NCI-H524 (cell line): ENCODE measurements at regions not wholly inside any gene's neighbourhood (a gene's known extent, or its start where the extent isn't known, plus 50 kb on each side); places are given as distances from the start of the nearest gene placed in this dataset.
"Not testable (repeated sequence)": the region's sequence is repeated elsewhere in the genome, so short reads cannot be mapped to it uniquely, and the experiment has no call there.

Experiments
- DNase-seq, 2 experiments: peaks; one replicate each; lab custom pipeline; 2025; lab: John Stamatoyannopoulos, UW

DNA sequence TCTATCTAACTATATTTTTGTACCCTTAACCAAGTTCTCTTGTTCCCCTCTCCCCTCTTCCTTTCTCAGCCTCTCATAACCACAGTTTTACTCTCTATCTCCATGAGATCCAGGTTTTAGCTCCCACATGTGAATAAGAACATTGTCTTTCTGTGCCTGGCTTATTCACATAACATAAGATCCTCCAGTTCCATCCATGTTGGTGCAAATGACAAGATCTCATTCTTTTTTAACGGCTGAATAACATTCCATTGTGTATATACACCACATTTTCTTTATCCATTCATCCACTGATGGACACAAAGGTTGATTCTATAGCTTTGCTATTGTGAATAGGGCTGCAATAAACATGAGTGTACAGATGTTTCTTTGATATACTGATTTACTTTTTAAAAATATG lies 83.9 kb upstream of the TMEM178A start:
- DNase-seq = no peak

DNA sequence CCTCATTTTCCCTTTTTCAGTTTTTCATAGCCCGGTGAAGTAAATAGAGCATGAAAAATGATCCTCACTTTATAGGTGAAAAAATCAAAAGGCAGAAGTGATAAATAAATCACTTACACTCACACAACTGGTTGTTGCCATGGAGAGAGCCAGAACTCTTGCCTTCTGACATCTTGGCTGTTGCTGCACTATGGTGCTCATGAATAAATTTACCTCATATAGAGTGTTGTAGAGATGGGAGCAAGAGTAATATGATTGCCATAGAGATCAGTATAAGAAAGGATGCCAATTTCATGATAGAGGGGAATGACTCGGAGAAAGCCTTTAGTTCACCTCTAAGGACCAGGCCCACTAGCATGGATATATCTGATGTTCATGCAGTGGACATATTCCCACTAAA lies 82.5 kb upstream of the TMEM178A start:
- DNase-seq = no peak

DNA sequence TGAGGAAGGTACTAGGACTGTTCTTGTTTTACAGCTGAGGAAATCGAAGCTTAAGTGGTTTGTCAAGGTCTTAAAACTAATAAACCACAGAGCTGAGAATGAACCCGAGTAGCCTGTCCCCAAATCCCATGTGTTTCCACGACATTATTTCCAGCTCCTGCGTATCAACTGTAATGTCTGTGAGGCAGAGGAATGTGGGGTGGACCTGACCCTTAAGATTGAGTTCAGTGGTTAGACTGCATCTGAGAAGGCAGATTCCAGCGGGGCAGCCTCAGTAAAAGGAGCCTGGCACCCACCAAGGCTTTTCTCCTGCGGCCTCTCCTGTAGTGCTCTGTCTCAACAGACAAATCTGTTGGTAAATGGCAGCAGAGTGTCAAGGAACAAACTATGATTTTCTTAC lies 81.9 kb upstream of the TMEM178A start:
- no peak for DNase-seq

DNA sequence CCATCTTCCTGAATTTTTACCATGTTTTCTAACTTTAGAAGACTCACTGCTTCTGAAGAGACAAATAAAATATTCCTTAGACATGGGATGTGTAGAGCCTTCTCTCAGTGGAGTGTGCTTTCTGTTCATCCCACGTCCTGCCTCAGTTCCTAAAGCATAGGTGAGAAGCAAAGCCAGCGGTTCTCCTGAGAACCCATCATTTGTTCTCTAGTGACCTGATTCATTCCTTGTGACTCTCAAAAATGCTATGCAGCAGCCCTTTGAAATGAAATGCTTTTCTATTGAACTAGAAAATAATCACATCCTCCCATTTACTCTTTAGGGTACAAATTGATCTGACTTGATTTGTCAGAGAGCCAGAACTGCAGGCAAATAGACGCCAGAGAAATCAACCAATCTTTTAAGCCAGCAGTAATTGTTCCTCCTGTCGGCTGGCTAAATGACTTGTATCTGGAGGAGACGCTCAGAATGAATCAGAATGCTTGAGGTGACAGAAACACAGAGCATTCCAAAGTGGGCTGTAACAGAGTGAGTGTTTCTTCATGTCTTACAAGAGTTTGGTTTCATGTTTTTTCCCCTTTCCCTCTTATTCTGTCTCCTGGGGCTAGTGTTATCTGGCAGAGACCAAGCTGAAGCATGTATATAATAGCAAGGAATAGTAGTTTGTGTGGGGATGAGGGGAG lies 81.3 kb upstream of the TMEM178A start:
- DNase-seq = no peak

DNA sequence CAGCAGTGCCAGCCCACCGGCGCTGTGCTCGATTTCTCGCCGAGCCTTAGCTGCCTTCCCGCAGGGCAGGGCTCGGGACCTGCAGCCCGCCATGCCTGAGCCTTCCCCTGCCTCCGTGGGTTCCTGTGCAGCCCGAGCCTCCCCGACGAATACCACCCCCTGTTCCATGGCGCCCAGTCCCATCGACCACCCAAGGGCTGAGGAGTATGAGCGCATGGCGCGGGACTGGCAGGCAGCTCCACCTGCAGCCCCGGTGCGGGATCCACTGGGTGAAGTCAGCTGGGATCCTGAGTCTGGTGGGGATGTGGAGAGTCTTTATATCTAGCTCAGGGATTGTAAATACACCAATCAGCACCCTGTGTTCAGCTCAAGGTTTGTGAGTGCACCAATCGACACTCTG lies 80.2 kb upstream of the TMEM178A start:
- not testable (repeated sequence) for DNase-seq

DNA sequence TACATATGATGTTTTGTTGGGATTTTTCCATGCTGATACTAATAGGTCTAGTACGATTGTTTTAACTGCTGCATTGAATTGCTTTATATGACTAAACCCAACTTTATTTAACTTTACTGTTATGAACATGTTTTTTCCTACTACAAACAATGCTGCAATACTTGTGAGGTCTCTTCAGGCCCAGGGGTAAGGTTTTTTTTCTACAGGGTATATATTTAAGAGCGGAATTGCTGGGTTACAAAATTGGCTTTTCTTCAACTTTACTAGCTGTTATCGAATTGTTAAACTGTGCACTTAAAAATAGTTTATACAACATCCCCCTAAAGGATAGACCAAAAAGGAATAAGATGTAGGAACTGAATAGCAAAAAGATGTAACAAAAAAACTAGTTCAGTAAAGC lies 78.5 kb upstream of the TMEM178A start:
- DNase-seq = no peak

DNA sequence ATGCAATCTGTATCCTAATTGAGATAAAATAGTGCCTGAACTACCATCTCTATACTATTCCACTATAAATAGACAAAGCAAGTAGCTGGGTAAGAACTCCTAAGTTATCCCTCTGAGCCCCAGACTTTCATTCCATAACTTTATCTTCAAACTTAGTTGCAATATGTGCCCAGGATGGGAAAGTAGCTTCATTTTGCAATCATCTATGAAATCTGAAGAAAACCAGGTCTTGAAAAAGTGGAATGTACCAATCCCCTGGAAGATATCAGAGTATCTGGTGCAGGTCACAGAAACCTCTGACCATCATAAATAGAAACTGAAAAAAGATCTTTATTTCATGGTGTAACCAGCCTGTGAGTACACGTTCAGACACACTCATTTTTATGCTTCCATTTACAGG lies 78.1 kb upstream of the TMEM178A start:
- DNase-seq = no peak

DNA sequence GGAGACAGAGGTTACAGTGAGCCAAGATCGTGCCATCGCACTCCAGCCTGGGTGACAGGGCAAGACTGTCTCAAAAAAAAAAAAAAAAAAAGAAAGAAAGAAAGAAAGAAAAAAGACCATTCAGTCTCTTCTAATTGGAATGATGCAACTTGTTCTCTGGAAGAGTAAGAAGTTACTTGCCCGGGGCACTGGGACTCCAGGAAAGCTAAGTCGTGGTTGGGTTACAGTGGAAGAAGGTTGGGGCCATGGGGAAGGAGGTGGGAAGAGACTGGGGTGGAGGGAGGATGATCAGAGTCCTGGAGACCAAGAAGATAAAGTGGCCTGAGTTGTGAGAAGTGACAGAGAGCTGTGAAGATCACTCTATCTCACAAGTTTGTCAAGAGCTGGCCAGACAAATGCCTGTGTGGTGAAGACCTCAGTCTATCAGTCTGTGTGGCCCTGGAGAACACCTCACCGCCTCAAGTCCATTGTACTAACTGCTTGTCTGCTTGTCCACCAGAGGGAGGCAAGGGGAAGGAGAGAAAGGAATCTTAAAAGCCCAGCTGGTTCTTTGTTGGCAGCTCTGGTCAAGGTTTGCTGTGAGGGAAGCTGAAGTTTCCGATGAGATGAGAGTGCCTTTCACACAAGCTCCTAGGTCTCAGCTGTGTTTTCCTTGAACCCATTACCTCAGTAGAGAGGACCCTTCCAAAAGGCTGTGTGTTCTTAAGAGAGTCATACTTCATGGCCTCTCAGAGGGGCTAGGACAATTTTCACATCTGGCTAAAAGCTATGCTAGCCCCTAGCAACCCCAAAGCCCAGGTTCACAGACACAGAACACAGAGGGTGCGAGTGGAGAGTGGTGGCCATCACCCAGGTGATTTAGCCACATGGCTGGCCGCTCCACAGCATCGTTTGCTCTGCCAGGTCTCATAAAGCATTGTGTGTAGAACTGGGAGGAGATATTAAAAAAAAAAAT lies 72.0 kb upstream of the TMEM178A start:
- DNase-seq = peak; percentile 47 to 73

DNA sequence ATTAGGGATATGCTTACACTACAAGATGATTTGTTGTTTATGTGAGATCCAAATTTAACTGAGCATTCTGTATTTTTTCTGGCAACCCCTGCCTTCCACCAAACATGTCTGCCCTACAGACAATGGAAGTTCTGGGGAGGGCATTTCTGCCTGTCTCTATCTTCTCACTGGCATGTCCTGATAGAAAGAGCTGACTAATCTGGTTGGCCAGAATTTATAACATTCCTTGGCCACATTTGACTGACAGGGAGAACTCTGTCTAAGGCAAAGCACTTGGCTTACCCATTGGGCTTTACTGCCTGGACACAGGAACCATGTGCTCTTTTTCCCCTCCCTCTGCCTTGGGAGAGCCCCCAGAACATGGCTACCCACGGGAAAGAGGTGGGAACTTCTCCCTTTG lies 70.6 kb upstream of the TMEM178A start:
- no peak for DNase-seq

DNA sequence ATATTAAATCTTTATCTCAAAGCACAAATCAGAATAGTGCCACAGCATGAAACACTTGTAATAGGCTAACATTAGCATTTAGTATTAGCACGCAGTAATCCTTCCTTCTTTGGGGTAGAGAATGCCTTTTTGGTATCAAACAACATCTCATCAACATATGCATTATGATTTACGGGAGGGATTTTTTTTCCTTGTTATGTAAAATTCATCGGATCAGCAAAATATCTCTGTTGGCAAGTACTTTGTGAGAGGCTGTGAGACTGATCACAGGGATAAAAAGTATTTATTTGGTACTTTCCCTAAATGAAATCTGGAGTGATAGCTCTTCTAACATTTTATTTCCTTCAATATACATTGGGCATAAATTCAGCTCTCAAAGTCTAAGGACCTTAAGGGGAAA lies 68.4 kb upstream of the TMEM178A start:
- no peak for DNase-seq

DNA sequence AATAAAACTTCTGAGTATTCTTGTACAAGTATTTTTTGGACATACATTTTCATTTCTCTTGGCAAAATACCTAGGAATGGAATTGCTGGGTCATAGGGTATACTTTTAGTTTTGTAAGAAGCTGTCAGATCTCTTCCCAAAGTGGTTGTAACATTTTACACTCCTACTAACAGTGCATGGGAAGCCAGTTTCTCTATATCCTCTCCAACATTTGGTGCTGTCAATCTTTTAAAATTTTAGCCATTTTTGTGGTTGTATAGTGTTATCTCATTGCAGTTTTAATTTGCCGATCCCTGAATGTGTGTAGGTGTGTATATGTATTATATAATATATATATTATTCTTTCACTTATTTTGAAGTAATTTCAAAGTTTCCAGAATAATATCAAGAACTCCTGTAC lies 63.1 kb upstream of the TMEM178A start:
- DNase-seq = no peak

DNA sequence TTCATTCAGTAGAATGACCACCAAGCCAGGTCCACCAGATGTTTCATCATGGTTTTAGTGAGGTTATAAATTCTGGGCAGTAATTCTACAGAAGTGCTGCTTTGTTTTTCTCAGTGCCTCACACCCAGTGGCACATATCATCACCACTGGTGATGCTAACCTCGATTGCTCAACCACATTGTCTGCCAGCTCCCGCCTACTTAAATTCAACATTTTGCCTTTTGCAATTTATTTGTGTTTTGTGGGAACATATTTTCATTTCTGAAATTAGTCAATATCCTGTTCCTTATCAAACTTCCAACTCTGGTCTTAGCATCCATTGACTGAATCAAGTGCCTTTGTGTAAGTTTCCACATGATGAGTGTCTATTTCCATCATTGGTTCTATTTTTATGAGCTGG lies 62.3 kb upstream of the TMEM178A start:
- no peak for DNase-seq

DNA sequence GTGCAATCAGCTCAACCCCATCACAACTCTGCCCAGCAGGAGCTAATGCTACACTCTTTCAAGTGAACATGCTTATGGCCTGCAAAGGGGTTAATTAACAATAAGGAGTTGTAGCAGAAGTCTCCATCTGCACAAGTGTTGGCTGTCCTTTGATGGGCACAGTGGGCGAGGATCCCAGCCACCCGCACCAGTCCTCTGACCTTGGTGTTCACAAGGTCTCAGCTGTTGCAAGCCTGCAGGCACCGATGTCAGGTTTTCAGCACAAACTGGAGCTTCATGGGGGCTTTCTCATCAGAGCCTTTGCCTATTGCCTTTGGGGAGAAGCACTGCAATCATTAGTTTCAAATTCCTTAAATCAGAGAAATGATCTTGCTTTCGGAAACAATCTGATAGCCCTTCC lies 60.9 kb upstream of the TMEM178A start:
- no peak for DNase-seq

DNA sequence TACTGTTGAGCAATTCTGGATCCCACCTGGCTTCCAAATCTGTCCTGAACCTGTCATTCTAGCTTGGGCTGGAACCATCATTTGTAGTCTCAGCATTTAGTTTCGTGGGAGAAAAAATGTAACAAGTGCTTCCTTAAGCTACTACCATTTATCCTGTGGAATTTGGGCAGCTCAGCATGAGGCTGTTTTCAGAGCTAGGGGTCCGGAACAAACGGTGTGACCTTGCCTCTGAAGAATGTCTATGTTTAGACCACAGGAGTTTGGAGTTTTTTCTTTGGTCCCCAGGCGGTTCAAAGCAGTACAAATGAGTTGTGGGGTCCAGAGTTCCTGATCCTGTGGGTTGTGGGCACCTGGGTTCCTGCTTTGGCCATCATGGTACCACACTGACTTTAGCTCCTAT lies 59.1 kb upstream of the TMEM178A start:
- no peak for DNase-seq

DNA sequence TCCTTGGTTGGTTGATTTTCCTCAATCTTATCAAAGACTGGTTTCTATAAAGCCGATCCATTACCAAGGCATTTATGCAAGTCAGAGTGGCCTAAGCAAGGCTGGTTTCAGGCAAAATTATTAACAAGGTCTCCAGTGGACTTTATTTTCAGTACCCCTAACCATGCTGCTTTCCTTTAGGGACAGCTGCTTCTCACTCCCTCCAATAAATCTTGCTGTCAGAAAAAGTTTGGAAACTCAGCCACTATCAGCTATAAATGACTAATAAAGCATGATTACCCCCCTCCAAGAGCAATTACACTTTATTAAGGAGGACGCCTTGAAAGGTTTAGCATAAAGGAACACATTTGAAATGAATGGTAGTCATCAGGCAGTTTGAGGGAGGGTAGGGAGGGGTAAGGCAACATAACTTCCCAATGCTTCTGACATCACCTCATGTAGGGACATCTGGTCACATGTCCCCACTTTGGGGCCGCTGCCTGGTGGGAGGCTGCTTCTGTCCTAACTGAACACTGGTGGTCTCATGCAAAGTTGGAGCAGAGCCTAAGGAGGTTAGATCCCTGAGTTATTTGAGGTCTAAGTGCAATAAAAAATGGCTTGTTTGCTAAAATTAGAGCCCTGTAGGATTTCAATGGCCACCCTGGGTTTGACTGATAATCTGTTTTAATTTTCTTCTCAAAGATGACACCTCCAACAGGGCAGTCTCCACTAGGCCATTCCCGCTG lies 58.0 kb upstream of the TMEM178A start:
- no peak for DNase-seq

DNA sequence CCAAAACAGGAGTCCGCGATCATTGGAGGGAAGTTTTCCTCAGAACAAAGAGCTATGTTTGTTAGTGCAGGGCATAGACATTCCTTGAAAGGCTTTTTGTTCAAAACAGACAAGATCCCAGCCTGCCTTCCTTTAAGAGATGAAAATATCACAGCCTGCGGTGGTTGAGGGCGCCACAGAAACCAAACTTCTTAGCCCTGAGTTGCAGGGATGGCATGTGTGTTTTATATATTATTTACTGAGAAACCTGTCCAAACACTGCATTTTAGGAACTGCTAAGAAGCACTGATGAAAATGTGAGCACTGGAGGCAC lies 57.5 kb upstream of the TMEM178A start:
- DNase-seq = no peak

DNA sequence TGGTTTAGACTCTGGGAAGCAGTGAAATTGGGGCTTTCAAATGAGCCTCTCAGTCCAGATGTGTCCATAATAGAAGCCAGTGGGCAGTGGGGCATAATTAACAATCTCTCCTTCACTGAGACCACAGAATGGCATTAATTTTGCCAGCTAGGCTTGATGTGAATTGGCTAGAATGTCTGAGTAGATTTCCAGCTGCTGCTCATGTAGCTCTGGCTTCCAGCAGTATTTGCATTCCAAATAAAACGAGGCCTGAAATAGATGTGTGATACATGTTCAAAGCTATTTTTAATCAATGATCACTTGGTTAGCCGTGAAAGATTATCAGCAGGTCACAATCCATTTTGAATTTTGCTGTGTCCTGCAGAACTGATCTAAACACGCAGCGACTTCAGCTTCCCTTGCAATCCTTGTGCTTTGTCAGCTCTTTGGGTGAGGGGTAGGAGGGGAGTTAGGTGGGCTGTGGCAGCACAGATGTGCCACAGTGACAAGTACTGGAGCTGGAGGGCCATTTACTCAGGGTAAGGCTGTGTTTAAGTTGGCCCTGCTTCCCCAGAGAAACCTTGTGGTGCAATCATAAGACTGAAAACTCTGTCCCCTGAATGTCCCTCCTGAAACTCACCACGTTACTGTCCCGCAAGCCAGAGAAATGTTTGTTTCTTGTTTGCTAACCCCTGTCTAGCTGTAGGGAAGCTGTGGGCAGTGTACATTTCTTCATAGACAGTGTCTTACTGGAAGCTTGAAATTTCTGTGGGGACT lies 56.9 kb upstream of the TMEM178A start:
- DNase-seq = no peak

DNA sequence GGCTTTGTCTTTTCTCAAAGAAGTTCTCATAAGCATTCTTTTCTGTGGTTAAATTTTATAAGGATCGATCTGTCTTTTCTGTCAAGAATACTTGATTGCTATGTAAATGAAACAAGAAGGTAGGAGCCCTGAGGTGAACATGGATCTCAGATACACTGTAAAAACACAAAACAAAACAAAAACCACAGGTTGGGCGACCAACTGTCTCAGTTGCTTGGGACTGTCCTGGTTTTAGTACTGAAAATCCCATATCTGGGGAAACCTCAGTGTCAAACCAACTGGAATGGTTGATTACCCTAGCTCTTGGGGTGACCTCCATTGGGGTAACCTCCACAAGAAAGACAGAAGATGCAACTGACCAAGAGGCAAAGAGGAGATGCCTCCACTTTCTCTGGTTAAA lies 55.8 kb upstream of the TMEM178A start:
- no peak for DNase-seq

DNA sequence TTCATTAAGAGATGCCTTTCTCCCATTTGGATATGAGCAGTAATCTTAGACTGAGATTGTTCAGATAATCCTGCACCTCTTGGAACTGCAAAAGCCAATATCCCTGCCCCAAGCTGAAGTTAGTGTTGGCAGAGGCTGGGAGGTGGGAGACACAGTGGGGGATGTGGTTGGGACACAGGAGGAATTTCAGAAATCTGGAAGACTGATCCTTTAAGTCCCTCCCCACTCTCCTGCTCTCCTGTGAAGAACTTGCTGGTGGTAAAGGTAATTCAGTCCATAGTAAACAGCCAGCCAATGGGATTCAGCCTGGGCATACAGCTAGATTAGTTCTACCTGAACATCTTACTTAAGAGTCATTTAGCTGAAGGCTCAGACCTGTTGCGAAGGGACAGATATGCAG lies 50.0 kb upstream of the TMEM178A start:
- DNase-seq = no peak
